HG03064 (cell line): ENCODE measurements at regions not wholly inside any gene's neighbourhood (a gene's known extent, or its start where the extent isn't known, plus 50 kb on each side); places are given as distances from the start of the nearest gene placed in this dataset.

Experiments used
- ATAC-seq: cut with Tn5 transposase; IDR thresholded peaks from one replicate; pipeline ENCODE4 v1.9.1; 2021; ENCODE audit warnings: low read depth; ENCODE audit not compliant: unreplicated experiment

- ATAC-seq: no peak
Measured at GRCh38 chr1:235027076-235027861, 101.4 kb downstream of the TOMM20 start.

GRCh38 chr1:235025422-235025984 is 103.1 kb downstream of the TOMM20 start:
- no peak for ATAC-seq

GRCh38 chr1:235024711-235025421 is 103.8 kb downstream of the TOMM20 start:
- no peak for ATAC-seq

GRCh38 chr1:235023711-235024439 is 104.8 kb downstream of the TOMM20 start:
- ATAC-seq: no peak

- no peak for ATAC-seq
Measured at GRCh38 chr1:235022981-235023710, 105.5 kb downstream of the TOMM20 start.

GRCh38 chr1:235022341-235022980 is 106.2 kb downstream of the TOMM20 start:
- ATAC-seq: no peak

- no peak for ATAC-seq
Measured at GRCh38 chr1:235021815-235022214, 106.8 kb downstream of the TOMM20 start.

GRCh38 chr1:235021321-235021720 is 107.3 kb downstream of the TOMM20 start:
- ATAC-seq: no peak

- ATAC-seq: no peak
Measured at GRCh38 chr1:235019961-235020360, 108.7 kb downstream of the TOMM20 start.

GRCh38 chr1:235019471-235019870 is 109.2 kb downstream of the TOMM20 start:
- no peak for ATAC-seq

GRCh38 chr1:235018720-235019444 is 109.8 kb downstream of the TOMM20 start:
- ATAC-seq: no peak

GRCh38 chr1:235018161-235018560 is 110.5 kb downstream of the TOMM20 start:
- ATAC-seq: no peak

GRCh38 chr1:235017719-235018118 is 110.9 kb downstream of the TOMM20 start:
- ATAC-seq: no peak

GRCh38 chr1:235017191-235017590 is 111.4 kb downstream of the TOMM20 start:
- ATAC-seq: no peak

GRCh38 chr1:235015291-235015985 is 113.2 kb downstream of the TOMM20 start:
- ATAC-seq: peak; percentile 33

GRCh38 chr1:235014756-235015155 is 113.9 kb downstream of the TOMM20 start:
- ATAC-seq: no peak

GRCh38 chr1:235013512-235013911 is 115.1 kb downstream of the TOMM20 start:
- ATAC-seq: no peak

- no peak for ATAC-seq
Measured at GRCh38 chr1:235012436-235013210, 116.0 kb downstream of the TOMM20 start.
